Uterus (tissue), 3 donors: ENCODE measurements at regions not wholly inside any gene's neighbourhood (a gene's known extent, or its start where the extent isn't known, plus 50 kb on each side); places are given as distances from the start of the nearest gene placed in this dataset.

Source experiments
- DNase-seq, 2 donors: peaks; one replicate each; pipeline ENCODE4 v3.0.0-alpha.2; 2019 to 2020
- H3K27ac ChIP-seq, 2 donors: fragments of 200-600 bp; sonication (generic); 1 replicate in 1 of 2; 2 replicates in 1 of 2; pipeline ENCODE4 v1.5.1; 2016 to 2018
- H3K27me3 ChIP-seq, 2 donors: fragments of 200-600 bp; sonication (generic); one replicate each; pipeline ENCODE4 v1.5.1; 2018 to 2019; ENCODE audit warnings: control low read depth in 1 of 2
- H3K36me3 ChIP-seq, 2 donors: fragments of 200-600 bp; sonication (generic); one replicate each; pipeline ENCODE4 v1.5.1; 2019; ENCODE audit warnings: control low read depth in 1 of 2
- H3K4me1 ChIP-seq, 2 donors: fragments of 200-600 bp; sonication (generic); one replicate each; pipeline ENCODE4 v1.5.1; 2018 to 2019; ENCODE audit warnings: control low read depth in 1 of 2
- H3K4me3 ChIP-seq, 2 donors: fragments of 200-600 bp; sonication (generic); 1 replicate in 1 of 2; 2 replicates in 1 of 2; pipeline ENCODE4 v1.5.1; 2018 to 2019; ENCODE audit warnings: mild to moderate bottlenecking in 1 of 2
- H3K9me3 ChIP-seq, 2 donors: fragments of 200-600 bp; sonication (generic); one replicate each; pipeline ENCODE4 v1.5.1; 2019; ENCODE audit warnings: control low read depth in 1 of 2
- POLR2A ChIP-seq, 2 donors: fragments of 450-650 bp; IDR thresholded peaks; one replicate each; pipeline ENCODE4 v1.6.1; 2016; ENCODE audit warnings: antibody characterized with exemption in 2 of 2, mild to moderate bottlenecking in 1 of 2, moderate library complexity in 1 of 2
- intact Hi-C: fragments of 100-400 bp; cut with DNase I; formaldehyde crosslinking; loops from one replicate; pipeline ENCODE4 v1.15.1; 2023; ENCODE audit warnings: low total_unique reads
- TF ChIP-seq, protein P1 (sequence below), 4 experiments: fragments of 200-600 bp in 2 of 4; fragments of 450-650 bp in 2 of 4; sonication (generic) in 2 of 4; IDR thresholded peaks; one replicate each; pipeline ENCODE4 v1.5.1; 2016 to 2019; ENCODE audit warnings: antibody characterized with exemption in 4 of 4, mild to moderate bottlenecking in 2 of 4, moderate library complexity in 1 of 4
- donor health status: DM: yes; HTN: yes; CAD: no.

DNA sequence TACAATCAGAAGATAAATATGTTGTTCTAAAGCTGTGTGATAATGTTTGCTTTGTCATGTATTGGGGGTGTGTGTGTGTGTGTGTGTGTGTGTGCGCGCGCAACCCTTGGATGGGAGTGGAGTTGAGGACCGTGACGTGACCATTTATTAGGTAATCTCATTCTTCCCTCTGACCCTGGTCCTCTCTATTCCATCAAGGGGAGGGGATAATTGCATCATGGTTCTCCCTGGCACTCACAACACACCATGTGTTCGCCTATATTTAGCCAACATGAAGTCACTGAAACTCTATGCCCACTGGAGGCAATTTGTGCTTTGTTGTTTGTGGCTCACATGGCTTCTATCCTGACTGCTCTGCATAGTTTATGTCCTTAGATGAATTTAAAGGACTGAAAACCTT lies 79.8 kb upstream of the LRPPRC start:
- H3K27ac ChIP-seq = no peak overlapping the region
- no peaks in the 10 kb centered on the region for H3K4me1 ChIP-seq
- intact Hi-C loops = no loop called here

DNA sequence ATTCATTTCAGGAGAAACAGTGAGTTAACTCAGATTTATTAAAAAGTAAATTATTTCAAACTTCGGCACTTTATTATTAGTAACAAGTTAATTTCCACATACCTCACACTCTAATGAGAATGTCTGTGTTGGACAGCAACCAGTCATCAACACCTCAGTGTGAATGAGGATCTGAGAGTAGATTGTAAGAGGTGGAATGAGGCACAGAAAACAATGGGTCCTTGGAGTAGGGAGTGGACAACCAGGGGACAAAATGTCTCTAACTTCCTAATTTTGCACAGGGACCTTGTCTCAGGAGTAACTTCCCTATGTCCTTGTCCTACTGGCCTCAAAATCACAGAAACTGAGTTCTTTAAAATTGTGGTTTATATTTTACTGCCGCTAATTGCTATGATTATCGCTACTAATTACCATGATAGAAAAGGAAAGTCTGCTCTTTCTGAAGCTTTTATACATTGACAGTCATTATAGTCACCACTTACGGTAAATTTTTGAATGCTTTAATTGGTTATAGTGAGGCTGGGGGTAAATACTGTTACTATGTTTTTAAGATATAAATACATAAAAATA lies 82.2 kb upstream of the LRPPRC start:
- H3K9me3 ChIP-seq = no peaks in the 10 kb centered on the region
- H3K27me3 ChIP-seq = no peaks in the 10 kb centered on the region
- H3K4me3 ChIP-seq = no peak overlapping the region
- no peak for DNase-seq
- intact Hi-C loops = no loop called here
- H3K36me3 ChIP-seq = no peaks in the 10 kb centered on the region
- no peak overlapping the region for H3K27ac ChIP-seq
- no peaks in the 10 kb centered on the region for H3K4me1 ChIP-seq
- TF ChIP-seq, protein P1, sequence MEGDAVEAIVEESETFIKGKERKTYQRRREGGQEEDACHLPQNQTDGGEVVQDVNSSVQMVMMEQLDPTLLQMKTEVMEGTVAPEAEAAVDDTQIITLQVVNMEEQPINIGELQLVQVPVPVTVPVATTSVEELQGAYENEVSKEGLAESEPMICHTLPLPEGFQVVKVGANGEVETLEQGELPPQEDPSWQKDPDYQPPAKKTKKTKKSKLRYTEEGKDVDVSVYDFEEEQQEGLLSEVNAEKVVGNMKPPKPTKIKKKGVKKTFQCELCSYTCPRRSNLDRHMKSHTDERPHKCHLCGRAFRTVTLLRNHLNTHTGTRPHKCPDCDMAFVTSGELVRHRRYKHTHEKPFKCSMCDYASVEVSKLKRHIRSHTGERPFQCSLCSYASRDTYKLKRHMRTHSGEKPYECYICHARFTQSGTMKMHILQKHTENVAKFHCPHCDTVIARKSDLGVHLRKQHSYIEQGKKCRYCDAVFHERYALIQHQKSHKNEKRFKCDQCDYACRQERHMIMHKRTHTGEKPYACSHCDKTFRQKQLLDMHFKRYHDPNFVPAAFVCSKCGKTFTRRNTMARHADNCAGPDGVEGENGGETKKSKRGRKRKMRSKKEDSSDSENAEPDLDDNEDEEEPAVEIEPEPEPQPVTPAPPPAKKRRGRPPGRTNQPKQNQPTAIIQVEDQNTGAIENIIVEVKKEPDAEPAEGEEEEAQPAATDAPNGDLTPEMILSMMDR (IDR thresholded peaks at IDR 0.05) = no peak
- TF ChIP-seq POLR2A (IDR thresholded peaks at IDR 0.05) = no peak

More for the DNA sequence above, 79.8 kb upstream of the LRPPRC start:
- TF ChIP-seq POLR2A (IDR thresholded peaks at IDR 0.05) = no peak
- TF ChIP-seq, protein P1 (IDR thresholded peaks at IDR 0.05) = no peak
- no peaks in the 10 kb centered on the region for H3K9me3 ChIP-seq
- no peaks in the 10 kb centered on the region for H3K27me3 ChIP-seq
- no peak overlapping the region for H3K4me3 ChIP-seq
- DNase-seq = no peak
- no peaks in the 10 kb centered on the region for H3K36me3 ChIP-seq

GRCh38 chr2:44079686-44080085 lies 83.9 kb upstream of the LRPPRC start:
- no peaks in the 10 kb centered on the region for H3K4me1 ChIP-seq
- H3K27me3 ChIP-seq = no peaks in the 10 kb centered on the region
- no peak overlapping the region for H3K27ac ChIP-seq
- no peak overlapping the region for H3K4me3 ChIP-seq
- no peaks in the 10 kb centered on the region for H3K36me3 ChIP-seq
- H3K9me3 ChIP-seq = no peaks in the 10 kb centered on the region
- no peak for TF ChIP-seq POLR2A (IDR thresholded peaks at IDR 0.05)
- TF ChIP-seq, protein P1 (IDR thresholded peaks at IDR 0.05) = no peak
- intact Hi-C loops = no loop called here
- no peak for DNase-seq

DNA sequence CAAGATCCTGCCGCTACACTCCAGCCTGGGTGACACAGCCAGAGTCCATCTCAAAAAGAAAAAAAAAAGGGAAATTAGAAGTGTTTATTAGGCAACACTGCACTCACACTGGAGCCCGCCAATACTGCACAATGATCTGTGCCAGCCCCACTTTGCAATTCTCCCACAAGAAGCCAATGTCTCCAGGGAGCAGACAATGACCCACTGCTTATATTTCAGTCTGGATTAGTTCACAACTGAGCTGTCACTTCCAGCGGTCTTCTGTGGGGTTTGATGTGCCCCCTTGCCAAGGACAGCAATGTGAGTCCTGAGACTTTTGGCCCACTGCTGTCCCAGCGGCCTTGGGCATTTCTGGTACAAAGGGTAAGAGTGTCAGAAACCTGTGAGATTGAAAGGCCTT lies 85.6 kb upstream of the PPM1B start:
- no peaks in the 10 kb centered on the region for H3K9me3 ChIP-seq
- H3K4me1 ChIP-seq = no peaks in the 10 kb centered on the region
- no peak for DNase-seq
- H3K36me3 ChIP-seq = no peaks in the 10 kb centered on the region
- H3K27ac ChIP-seq = no peak overlapping the region
- H3K27me3 ChIP-seq = no peaks in the 10 kb centered on the region
- TF ChIP-seq POLR2A (IDR thresholded peaks at IDR 0.05) = no peak
- TF ChIP-seq, protein P1 (IDR thresholded peaks at IDR 0.05) = no peak
- no peak overlapping the region for H3K4me3 ChIP-seq
- intact Hi-C loops = no loop called here

GRCh38 chr2:44084850-44085249 lies 83.8 kb upstream of the PPM1B start:
- no peak overlapping the region for H3K4me3 ChIP-seq
- no peaks in the 10 kb centered on the region for H3K4me1 ChIP-seq
- no peaks in the 10 kb centered on the region for H3K9me3 ChIP-seq
- H3K27me3 ChIP-seq = no peaks in the 10 kb centered on the region
- TF ChIP-seq, protein P1 (IDR thresholded peaks at IDR 0.05) = no peak
- TF ChIP-seq POLR2A (IDR thresholded peaks at IDR 0.05) = no peak
- intact Hi-C loops = no loop called here
- H3K27ac ChIP-seq = no peak overlapping the region
- no peaks in the 10 kb centered on the region for H3K36me3 ChIP-seq
- DNase-seq = no peak
